Lower leg skin (tissue), 4 donors: ENCODE measurements at regions not wholly inside any gene's neighbourhood (a gene's known extent, or its start where the extent isn't known, plus 50 kb on each side); places are given as distances from the start of the nearest gene placed in this dataset.
"Not testable (repeated sequence)": the region's sequence is repeated elsewhere in the genome, so short reads cannot be mapped to it uniquely, and the experiment has no call there.

Experiments used
- DNase-seq, 2 donors: peaks; one replicate each; pipeline ENCODE4 v3.0.0-alpha.2; 2019; ENCODE audit warnings: low spot score in 2 of 2
- H3K4me3 ChIP-seq: fragments of 200-600 bp; sonication (generic); 2 replicates; pipeline ENCODE4 v1.5.1; 2017; ENCODE audit warnings: mild to moderate bottlenecking, low read depth; ENCODE audit not compliant: poor library complexity, severe bottlenecking
- CTCF ChIP-seq, 3 donors: fragments of 450-650 bp; IDR thresholded peaks; one replicate each; pipeline ENCODE4 v1.5.1; 2016; ENCODE audit warnings: antibody characterized with exemption in 3 of 3, mild to moderate bottlenecking in 3 of 3, moderate library complexity in 2 of 3
- POLR2A ChIP-seq, 2 donors: fragments of 450-650 bp; IDR thresholded peaks; one replicate each; pipeline ENCODE4 v1.6.1; 2016 to 2017; ENCODE audit warnings: antibody characterized with exemption in 2 of 2, mild to moderate bottlenecking in 1 of 2, moderate library complexity in 1 of 2
- WGBS, 2 donors: methylation state at CpG; one replicate each; pipeline ENCODE4 v1.1.5; 2018; 5-methylcytosine and 5-hydroxymethylcytosine counted together
- intact Hi-C: fragments of 100-400 bp; cut with DNase I; formaldehyde crosslinking; loops from one replicate; pipeline ENCODE4 v1.15.0; 2023; ENCODE audit warnings: low total_unique reads

GRCh38 chr2:89797320-89798038 is 1106.0 kb downstream of the RPIA start:
- TF ChIP-seq CTCF (IDR thresholded peaks at IDR 0.05) = no peak
- TF ChIP-seq POLR2A (IDR thresholded peaks at IDR 0.05) = no peak
- intact Hi-C loops = no loop called here
- DNase-seq = no peak
- WGBS, 2 donors = 76 to 81% methylated on average over 15 of the region's 15 CpGs
- H3K4me3 ChIP-seq = no peak overlapping the region

- H3K4me3 ChIP-seq, intact Hi-C loops, DNase-seq: not testable (repeated sequence)
- WGBS, 2 donors = 77 to 79% methylated on average over 18 of the region's 18 CpGs
Observed at GRCh38 chr2:89801207-89801606, 1109.7 kb downstream of the RPIA start.

GRCh38 chr2:89806363-89806762 is 1114.9 kb downstream of the RPIA start:
- intact Hi-C loops, H3K4me3 ChIP-seq, DNase-seq: not testable (repeated sequence)
- WGBS, 2 donors = 79 to 83% methylated on average over 14 of the region's 14 CpGs

GRCh38 chr2:89811295-89811694 is 1119.8 kb downstream of the RPIA start:
- intact Hi-C loops = no loop called here
- 74 to 78% methylated on average over 11 of the region's 11 CpGs for WGBS, 2 donors

DNA sequence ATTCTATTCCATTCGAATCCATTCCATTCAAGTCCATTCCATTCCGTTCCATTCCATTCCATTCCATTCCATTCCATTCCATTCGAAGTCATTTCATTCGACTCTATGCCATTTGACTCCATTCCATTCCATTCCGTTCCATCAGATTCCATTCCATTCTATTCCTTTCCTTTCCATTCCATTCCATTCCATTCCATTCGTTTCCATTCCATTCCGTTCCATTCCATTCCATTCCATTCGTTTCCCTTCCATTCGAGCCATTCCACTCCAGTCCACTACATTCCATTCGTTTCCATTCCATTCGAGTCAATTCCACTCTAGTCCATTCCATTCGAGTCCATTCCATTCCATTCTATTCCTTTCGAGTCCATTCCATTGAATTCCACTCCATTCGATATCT is 1120.4 kb downstream of the RPIA start:
- WGBS, 2 donors = 70 to 78% methylated on average over 14 of the region's 14 CpGs
- H3K4me3 ChIP-seq, DNase-seq, intact Hi-C loops: not testable (repeated sequence)

More at GRCh38 chr2:89811295-89811694, 1119.8 kb downstream of the RPIA start:
- no peak for DNase-seq
- H3K4me3 ChIP-seq = no peak overlapping the region
- TF ChIP-seq CTCF (IDR thresholded peaks at IDR 0.05) (no peak), POLR2A (IDR thresholded peaks at IDR 0.05) (no peak)

- WGBS, 2 donors = 84% methylated on average over 16 of the region's 16 CpGs
- intact Hi-C loops, H3K4me3 ChIP-seq, DNase-seq: not testable (repeated sequence)
Observed at GRCh38 chr2:89814359-89814758, 1122.9 kb downstream of the RPIA start.

GRCh38 chr2:89818873-89819272 is 1127.4 kb downstream of the RPIA start:
- intact Hi-C loops = no loop called here
- WGBS, 2 donors = 80 to 84% methylated on average over 12 of the region's 12 CpGs
- DNase-seq = no peak
- peak in 1 of 3 donors; percentile 15 for TF ChIP-seq CTCF (IDR thresholded peaks at IDR 0.05)
- TF ChIP-seq POLR2A (IDR thresholded peaks at IDR 0.05) = no peak
- no peak overlapping the region for H3K4me3 ChIP-seq

DNA sequence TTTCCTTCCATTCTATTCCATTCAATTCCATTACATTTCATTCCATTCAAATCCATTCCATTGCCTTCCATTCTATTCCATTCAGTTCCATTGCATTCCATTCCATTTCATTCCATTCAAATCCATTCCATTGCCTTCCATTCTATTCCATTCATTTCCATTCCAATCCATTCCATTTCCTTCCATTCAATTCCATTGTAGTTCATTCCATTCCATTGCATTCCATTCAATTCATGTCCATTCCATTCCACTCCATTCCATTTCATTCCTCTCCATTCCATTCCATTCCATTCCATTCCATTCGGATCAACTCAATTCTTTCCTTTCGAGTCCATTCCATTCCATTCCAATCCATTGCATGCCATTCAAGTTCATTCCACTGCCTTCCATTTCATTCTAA is 1128.3 kb downstream of the RPIA start:
- no peak for DNase-seq
- H3K4me3 ChIP-seq = no peak overlapping the region
- 88% methylated on average over 2 of the region's 2 CpGs for WGBS, 2 donors
- no peak for TF ChIP-seq CTCF (IDR thresholded peaks at IDR 0.05)
- intact Hi-C loops = no loop called here
